GM10266 (cell line): ENCODE measurements at regions not wholly inside any gene's neighbourhood (a gene's known extent, or its start where the extent isn't known, plus 50 kb on each side); places are given as distances from the start of the nearest gene placed in this dataset.

ENCODE experiments used
- DNase-seq: peaks from one replicate; pipeline ENCODE4 v3.0.0; 2012; ENCODE audit errors: extremely low spot score
- TF ChIP-seq, protein P1 (sequence below): IDR thresholded peaks from 2 replicates; pipeline ENCODE4 v1.5.1; 2012; ENCODE audit warnings: mild to moderate bottlenecking, low read depth; ENCODE audit not compliant: control insufficient read depth, insufficient read depth; ENCODE audit errors: missing control alignments

DNA sequence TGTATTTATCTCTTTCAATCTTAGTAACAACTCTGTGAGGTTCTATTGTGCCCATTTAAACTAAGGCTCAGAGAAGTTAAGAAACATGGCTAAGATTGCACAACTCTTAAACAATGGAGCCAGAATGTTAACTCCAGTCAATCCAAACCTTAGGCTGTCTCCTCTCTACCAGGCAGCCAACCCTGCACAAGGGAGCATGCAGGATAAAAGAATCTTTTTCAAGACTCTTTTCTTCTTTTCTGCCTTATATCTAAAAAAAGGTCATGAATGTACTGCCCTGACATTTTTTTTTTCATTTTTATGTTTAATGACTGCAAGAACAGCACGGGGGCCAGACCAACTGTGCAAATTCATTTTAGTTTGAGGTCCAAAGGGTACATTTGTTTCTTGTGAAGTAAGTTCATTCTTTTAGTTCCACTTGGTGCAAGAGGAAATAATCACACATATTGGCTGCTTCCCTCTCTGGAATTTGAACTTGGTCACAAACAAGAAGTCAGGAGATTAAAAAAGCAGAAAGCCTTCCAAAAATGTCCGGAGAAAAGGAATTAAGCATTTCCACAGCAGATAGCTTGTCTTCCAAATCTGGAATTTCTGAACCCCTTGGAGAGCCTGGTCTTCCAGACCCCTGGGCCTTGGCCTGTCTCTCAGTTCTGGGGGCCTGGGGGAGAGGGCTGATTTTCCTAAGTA, 96.0 kb upstream of the RIOK3 start:
- TF ChIP-seq, protein P1, sequence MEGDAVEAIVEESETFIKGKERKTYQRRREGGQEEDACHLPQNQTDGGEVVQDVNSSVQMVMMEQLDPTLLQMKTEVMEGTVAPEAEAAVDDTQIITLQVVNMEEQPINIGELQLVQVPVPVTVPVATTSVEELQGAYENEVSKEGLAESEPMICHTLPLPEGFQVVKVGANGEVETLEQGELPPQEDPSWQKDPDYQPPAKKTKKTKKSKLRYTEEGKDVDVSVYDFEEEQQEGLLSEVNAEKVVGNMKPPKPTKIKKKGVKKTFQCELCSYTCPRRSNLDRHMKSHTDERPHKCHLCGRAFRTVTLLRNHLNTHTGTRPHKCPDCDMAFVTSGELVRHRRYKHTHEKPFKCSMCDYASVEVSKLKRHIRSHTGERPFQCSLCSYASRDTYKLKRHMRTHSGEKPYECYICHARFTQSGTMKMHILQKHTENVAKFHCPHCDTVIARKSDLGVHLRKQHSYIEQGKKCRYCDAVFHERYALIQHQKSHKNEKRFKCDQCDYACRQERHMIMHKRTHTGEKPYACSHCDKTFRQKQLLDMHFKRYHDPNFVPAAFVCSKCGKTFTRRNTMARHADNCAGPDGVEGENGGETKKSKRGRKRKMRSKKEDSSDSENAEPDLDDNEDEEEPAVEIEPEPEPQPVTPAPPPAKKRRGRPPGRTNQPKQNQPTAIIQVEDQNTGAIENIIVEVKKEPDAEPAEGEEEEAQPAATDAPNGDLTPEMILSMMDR, result no peak
- no peak for DNase-seq

DNA sequence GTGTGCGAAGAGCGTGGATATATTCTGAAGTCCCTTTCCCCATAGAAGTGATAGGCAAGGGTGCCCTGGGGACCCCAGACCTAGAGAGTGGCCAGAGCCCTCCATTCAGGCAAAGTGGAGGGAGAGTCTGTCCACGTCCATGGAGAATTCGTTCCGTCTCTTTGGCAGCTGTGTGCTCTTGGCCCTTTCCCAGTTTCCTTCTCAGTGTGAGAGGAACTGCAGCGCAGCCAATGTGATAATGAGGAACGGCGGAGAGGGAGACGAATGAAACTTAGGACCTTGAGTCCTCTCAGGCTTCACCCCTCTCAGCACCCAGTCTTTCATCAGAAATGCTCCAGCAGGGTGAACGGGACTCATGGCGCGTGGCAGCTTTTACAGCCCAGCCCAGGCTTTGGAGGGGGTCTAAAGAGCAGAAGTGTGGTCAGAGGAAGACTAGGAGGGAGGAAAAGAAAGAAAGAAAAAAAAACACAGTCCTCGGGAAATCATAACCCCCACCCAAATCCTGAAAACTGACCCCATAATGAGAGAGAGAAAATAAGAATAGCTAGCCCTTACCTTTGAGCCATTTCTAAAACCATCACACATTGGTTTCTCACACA, 95.0 kb upstream of the RIOK3 start:
- TF ChIP-seq, protein P1, result no peak
- no peak for DNase-seq

DNA sequence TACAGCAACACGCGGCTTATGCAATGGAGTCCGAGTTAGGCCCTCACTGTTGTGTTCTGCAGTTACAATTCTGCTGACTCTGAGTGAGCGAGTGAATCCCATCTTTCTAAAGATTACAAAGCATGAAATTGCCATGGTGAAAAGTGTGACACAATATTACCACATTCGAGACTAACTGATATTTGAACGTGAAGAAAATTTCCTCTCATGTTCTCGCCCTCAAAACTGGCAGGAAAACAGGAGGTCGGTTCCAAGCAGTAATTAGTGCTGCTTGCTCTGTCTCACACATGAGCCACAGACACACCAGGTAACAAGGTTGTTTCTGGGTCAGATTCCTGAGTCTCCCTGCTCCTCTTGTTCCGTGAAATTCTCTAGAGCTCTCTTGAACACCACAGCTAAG, 93.7 kb upstream of the RIOK3 start:
- TF ChIP-seq, protein P1, result no peak
- DNase-seq, result no peak

DNA sequence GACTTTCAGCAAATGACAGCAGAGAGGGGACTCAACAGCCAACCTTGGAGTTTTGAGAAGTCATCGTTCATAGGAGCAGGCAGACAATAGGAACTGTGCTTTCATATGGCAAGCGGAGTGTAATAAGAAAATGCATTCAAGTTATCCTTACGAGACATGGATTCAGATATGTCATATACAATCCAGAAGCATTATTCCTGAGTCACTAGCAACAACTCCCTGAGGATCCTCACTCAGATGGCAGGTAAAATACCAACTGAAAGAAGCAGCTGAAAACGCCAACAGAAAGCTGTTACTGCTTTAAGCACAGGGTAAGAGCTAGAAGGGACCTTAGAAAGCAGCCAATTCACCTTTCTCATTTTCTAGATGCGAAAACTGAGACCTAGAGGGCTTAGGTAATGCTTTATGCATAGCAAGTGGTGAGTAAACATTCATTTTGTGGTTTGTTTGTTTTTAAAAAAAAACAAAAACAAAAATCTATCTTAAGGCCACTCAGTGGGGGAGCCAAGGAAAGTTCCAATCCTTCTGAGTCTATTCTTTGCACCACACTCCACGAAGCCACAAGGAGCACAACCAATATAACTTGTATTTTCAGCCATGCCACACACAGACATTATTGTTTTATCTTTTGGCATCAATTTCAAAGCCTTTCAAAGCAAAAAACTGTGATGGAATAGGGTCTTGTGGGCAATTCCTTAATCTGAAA, 89.1 kb upstream of the RIOK3 start:
- no peak for DNase-seq
- TF ChIP-seq, protein P1, result no peak

DNA sequence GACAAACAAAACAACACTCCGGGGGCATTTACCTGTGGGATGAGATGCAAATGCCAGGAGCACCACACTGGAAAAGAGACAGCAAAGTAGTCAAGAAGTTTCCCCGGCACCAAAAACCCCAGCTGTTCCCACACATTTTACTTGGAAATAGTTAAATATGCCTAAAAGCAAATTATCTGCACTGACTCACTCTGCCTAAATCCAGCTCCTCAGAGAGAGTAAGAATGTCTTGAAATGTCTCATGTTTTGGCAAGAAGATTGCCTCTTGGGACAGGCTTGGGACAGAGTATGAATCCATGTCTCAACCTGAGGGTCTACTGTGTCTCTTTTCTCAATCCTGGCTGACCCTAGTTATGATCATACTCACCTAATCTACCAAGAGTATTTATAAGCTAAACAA, 87.5 kb upstream of the RIOK3 start:
- TF ChIP-seq, protein P1, result no peak

DNA sequence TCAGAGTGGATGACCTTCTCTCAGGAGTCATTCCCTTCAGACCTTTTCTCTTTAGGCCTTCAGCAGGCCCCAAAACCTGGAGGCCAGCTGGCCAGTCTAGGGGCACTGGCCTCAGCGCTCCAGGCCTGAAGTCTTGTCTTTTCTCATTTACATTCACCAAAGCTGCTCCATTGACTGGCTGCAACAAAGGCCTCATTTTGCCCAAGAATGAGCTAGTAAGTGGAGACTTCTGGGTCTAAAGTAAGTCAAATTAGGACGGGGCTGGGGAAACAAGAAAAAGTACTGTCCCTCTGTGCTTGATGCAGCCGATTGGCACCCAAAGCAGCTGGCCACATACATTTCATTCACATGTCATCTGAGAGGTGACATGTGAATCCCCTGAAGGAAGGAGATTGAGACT, 83.8 kb upstream of the RIOK3 start:
- TF ChIP-seq, protein P1, result no peak
- DNase-seq, result no peak

More for the DNA sequence above, 87.5 kb upstream of the RIOK3 start:
- DNase-seq, result no peak

DNA sequence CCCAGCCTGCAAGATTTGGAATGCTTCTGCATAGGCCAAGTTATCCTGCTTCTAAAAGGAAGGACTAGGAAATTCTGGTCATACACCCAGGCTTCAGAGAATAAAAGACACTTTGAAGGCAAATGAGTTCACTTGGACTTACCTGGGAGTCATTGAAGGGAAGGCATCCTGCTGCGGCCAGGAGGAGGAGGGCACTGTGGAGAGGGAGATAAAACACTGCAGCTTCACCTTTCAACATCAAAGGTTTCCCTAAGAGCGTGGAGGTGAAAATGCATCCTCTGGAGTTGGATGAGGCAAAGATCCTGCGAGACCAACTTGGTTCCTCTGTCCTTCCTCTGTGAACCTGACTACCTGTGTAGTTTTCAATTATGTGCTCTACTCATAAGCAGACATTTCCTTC, 79.5 kb upstream of the RIOK3 start:
- no peak for DNase-seq
- TF ChIP-seq, protein P1, result no peak
